Upper lobe of left lung (tissue), 4 donors: ENCODE measurements at regions not wholly inside any gene's neighbourhood (a gene's known extent, or its start where the extent isn't known, plus 50 kb on each side); places are given as distances from the start of the nearest gene placed in this dataset.

ENCODE experiments used
- CTCF ChIP-seq, 6 experiments: fragments of 450-650 bp in 4 of 6; fragments of 200-600 bp in 2 of 6; sonication (generic) in 2 of 6; IDR thresholded peaks; one replicate each; pipeline ENCODE4 v1.5.1; 2016 to 2019; ENCODE audit warnings: antibody characterized with exemption in 6 of 6
- POLR2A ChIP-seq, 4 donors: fragments of 450-650 bp; IDR thresholded peaks; one replicate each; pipeline ENCODE4 v1.5.1; 2016 to 2017; ENCODE audit warnings: antibody characterized with exemption in 4 of 4, mild to moderate bottlenecking in 2 of 4
- POLR2AphosphoS5 ChIP-seq, 2 donors: sonication (generic); formaldehyde crosslinking; IDR thresholded peaks; one replicate each; pipeline ENCODE4 v1.5.1; 2017; ENCODE audit warnings: antibody characterized with exemption in 2 of 2

- no peak for TF ChIP-seq POLR2A (IDR thresholded peaks at IDR 0.05)
- no peak for TF ChIP-seq CTCF (IDR thresholded peaks at IDR 0.05)
- no peak for TF ChIP-seq POLR2AphosphoS5 (IDR thresholded peaks at IDR 0.05)
Measured at GRCh38 chr20:50367104-50367674, 143.0 kb upstream of the PTPN1 start.
